ENCODE measurements at regions not wholly inside any gene's neighbourhood (a gene's known extent, or its start where the extent isn't known, plus 50 kb on each side); places are given as distances from the start of the nearest gene placed in this dataset.
A peak's percentile ranks its signal among the peaks of the same experiment; 100 is the strongest.

DNA sequence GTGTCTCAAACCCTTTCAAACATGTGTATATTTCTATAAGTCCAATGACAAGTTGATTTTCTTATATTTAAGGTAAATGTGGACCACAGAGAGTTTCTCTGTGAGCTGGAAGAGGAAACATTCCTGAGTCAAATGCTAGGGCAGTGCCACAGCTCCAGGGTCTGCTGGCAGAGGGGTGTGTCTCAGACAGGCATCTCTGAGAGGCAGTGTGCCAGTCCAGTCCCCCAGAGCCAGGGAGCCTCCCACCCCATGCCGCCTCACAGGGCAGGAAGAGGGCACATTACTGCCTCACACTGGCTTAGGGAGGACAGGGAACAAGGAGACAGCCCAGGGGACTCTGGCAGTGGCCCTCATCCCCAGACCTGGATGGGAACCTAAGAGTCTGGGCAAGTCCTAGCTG is 120.2 kb downstream of the TENT4A start:
- no peak for DNase-seq

DNA sequence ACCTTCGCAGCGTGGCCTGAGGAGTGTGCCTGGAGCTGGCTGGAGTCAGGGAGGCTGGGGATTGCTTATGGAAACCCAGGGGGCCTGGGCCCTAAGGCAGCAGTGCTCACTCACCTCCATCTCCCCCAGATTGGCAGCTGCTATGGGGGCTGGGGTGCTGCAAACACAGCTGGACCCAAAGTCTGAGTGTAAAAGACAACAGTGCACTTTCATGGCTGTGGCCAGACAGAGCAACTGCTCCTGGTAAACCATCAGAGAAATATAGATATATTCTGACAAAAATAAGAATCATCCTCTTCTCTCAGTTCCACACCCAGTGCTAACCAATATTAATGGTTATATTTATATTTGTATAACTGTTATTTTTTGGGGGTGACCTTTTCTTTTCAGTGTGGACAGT is 123.9 kb downstream of the TENT4A start:
- no peak for DNase-seq

DNA sequence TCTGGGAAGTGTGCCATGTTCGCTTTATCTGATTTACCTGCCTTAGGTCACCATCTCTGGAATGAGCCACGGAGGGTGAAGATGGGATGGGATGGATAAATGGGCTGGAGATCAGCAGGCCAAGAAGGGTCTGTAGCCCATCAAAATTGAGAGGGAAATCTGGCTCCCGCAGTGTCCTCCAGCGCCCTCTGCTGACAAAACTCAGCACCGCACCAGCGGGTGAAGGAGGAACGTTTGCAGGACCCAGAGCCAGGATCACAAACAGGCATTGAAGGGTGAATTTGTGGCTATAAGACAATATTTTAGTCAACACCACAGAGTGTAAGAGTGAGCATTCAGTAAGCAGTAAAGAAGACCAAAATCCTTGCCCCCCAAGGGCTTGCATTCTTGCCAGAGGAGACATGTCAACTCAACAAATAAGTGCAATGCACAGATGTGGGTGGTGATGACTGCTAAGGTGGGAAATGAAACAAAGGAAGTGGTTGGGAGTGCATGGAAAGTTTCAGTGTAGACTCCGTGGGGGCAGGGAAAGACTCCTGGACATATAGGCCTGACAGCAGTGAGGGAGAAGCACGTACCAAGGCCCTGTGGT is 124.4 kb downstream of the TENT4A start:
- peak; percentile 3 for DNase-seq

DNA sequence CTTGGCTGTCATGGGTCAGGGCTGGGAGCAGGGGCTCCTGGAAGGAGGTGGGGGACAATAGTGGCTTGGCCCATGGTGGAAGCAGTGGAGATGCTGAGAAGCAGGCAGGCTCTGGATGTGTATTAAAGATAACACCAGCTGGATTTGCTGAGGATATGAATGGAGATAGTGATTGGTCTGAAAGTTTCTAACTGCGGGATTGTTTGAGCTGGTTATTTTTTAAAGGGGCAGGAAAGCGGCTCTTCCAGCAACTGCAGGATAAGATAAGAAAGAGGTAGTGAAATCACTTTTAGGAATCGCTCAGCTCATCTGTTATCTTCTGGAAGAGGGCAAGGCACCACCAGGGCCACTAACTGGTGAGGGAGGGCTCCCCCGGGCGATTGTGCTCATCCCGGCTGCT is 125.5 kb downstream of the TENT4A start:
- DNase-seq, result no peak

GRCh38 chr5:6840136-6840793 is 127.0 kb downstream of the TENT4A start:
- no peak for DNase-seq

- no peak for DNase-seq
Measured at GRCh38 chr5:6843335-6843734, 130.1 kb downstream of the TENT4A start.

DNA sequence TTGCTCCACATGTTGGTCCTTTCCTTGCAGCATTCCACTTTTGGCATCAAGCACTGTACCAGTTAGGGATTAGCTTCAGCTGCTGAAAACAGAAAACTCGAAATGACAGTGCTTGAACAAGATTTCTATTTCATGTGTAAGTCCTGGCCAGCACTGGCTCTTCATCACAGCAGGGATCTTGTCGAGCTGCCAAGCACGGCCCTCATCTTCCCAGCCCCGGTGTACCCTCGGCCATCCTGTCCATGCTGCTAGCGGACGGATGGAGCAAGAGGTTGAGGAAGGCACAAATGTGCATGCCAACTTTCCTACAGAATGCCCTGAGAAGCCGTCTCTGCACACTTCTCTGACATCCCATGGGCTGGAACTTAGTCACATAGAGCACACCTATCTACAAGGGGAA is 130.6 kb downstream of the TENT4A start:
- no peak for DNase-seq

DNA sequence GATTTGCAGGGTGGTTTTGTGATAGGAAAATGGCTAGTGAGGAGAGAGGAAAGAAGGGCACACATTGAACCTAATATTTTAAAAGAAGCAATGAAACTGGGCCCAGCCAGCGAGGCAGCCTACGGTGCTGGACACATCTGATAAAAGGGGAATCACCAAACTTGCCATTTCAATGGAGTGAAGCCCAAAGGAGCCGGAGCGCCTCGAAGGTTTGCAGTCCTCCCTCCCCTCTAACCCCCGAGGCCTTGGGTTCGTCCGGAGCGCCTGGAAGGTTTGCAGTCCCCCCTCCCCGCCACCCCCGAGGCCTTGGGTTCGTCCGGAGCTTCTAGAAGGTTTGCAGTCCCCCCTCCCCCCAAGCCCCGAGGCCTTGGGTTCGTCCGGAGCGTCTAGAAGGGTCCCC is 132.6 kb downstream of the TENT4A start:
- DNase-seq, result no peak

GRCh38 chr5:6847870-6848269 is 134.6 kb downstream of the TENT4A start:
- DNase-seq, result no peak

- DNase-seq, result no peak
Measured at GRCh38 chr5:6849316-6850105, 136.3 kb downstream of the TENT4A start.

- no peak for DNase-seq
Measured at GRCh38 chr5:6850106-6850432, 136.8 kb downstream of the TENT4A start.

- DNase-seq, result no peak
Measured at GRCh38 chr5:6856653-6857052, 143.4 kb downstream of the TENT4A start.

DNA sequence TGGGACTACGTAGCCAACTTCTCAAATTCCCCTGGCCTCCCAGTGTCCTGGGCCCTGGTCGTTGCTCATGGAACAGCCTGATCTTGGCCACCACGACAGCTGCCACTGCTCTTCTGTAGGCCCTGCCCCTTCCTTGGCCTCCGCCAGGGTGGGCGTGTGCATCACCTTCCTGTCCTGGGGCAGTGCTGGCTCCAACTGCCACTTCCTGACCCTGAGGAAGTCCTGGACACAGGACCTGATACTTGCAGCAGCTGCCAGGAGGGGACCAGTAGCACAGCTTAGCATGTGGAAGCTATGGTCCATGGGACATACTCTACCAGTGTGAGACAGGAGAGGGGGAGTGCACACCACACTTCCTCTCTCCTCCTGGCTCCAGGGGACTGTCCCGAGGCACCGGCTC is 145.2 kb downstream of the TENT4A start:
- DNase-seq, result no peak

GRCh38 chr5:6859023-6859422 is 145.8 kb downstream of the TENT4A start:
- no peak for DNase-seq

DNA sequence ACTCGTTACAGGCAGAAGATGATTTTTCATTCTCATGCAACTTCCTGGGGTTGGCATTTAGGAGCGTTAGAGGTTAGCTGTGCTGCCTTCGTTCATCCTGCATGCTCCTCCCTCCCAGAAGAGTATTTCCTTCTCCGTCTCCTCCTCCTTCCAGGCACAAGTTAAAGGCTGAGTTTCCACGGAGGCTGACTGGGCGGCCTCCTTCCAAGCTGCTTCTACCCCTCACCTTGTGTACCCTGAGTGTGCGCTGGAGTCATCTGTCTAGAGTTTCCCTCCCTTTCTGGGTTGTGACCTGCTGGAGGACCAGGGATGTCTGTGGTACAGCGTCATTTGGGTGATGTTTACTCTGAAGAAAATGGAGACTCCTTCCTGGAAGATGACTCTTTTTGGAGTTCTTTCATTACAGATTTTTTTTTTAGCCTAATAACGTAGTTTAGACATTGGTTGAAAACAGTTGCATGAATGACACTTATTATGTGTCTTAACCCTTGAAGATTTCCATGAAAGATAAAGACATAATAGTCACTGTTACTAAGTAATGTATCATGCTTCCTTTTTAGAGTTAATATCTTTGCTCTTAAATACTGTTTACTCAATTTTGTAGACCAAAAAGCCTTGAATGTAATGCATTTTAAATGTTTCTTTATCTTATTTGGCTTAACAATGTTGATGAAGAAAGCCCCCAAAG is 146.9 kb downstream of the TENT4A start:
- no peak for DNase-seq

- no peak for DNase-seq
Measured at GRCh38 chr5:6861036-6861435, 147.8 kb downstream of the TENT4A start.

- no peak for DNase-seq
Measured at GRCh38 chr5:6861667-6862066, 148.4 kb downstream of the TENT4A start.

DNA sequence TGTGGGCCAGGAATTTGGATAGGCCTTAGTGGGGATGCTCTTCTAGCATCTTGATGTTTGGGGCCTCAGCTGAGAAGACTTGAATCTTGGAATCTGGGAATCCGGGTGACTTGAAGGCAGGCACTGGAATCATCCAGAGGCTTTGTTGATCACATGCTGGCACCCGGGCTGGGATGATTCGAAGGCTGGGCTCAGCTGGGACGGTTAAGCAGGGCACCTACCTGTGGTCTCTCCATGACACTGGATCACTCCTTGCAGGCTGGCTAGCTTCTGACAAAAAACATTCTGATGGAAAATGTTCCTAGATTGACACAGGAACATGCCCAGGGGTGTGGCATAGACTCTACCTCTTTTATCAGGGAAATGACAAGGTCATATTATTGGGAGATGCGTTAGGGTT is 149.1 kb downstream of the TENT4A start:
- DNase-seq, result no peak

- no peak for DNase-seq
Measured at GRCh38 chr5:6867712-6868111, 154.5 kb downstream of the TENT4A start.

DNA sequence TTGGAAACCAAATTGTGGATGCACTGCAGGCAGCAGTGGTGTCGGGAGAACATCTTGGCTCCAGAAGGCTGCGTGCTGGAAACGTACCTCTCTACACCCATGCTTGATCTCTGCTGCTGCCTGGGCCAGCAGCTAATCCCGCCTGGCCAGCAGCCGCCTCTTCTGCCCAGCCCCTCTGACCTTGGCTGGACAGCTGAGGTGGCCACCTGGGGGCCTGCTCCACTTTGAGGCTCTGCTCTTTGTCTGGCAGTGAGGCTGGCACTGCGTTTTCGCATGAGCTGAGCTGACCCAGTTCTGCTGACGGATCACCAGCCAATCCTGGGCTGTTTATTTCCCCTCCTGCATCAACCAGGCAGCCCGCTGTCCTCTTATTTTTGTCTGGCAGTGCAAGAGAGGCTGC is 154.9 kb downstream of the TENT4A start:
- no peak for DNase-seq

- DNase-seq, result no peak
Measured at GRCh38 chr5:6868575-6869215, 155.5 kb downstream of the TENT4A start.

GRCh38 chr5:6869677-6870076 is 156.4 kb downstream of the TENT4A start:
- DNase-seq, result no peak

GRCh38 chr5:6872441-6873160 is 159.4 kb downstream of the TENT4A start:
- DNase-seq, result no peak

Data from GDM1 (cell line).